OCI-LY1 (cell line): ENCODE measurements at regions not wholly inside any gene's neighbourhood (a gene's known extent, or its start where the extent isn't known, plus 50 kb on each side); places are given as distances from the start of the nearest gene placed in this dataset.

ENCODE experiments used
- H2AFZ ChIP-seq: fragments of 200-600 bp; sonication (generic), shearing (Covaris generic); 2 replicates; pipeline ENCODE4 v1.6.0; 2014; ENCODE audit warnings: antibody characterized with exemption, mild to moderate bottlenecking, low read length
- H3F3A ChIP-seq: fragments of 200-600 bp; sonication (generic), shearing (Covaris generic); 2 replicates; pipeline ENCODE4 v1.6.0; 2014; ENCODE audit warnings: mild to moderate bottlenecking, antibody characterized with exemption, low read length, moderate library complexity; ENCODE audit not compliant: insufficient read depth
- H3K27ac ChIP-seq: fragments of 200-600 bp; sonication (generic); 2 replicates; pipeline ENCODE4 v1.5.1; 2014; ENCODE audit warnings: low read length, mixed run types, mild to moderate bottlenecking, low read depth; ENCODE audit not compliant: poor library complexity, severe bottlenecking
- H3K27me3 ChIP-seq: fragments of 200-600 bp; sonication (generic); 2 replicates; pipeline ENCODE4 v1.6.0; 2014; ENCODE audit warnings: antibody characterized with exemption, mild to moderate bottlenecking, low read length, moderate library complexity; ENCODE audit not compliant: insufficient read depth
- H3K36me3 ChIP-seq: fragments of 200-600 bp; sonication (generic); 2 replicates; pipeline ENCODE4 v1.6.1; 2014; ENCODE audit warnings: mild to moderate bottlenecking, antibody characterized with exemption, low read length, moderate library complexity, mixed read lengths; ENCODE audit not compliant: insufficient read depth
- H3K4me1 ChIP-seq: fragments of 200-600 bp; sonication (generic); 2 replicates; pipeline ENCODE4 v1.5.1; 2014; ENCODE audit warnings: mild to moderate bottlenecking, low read length, moderate library complexity; ENCODE audit not compliant: insufficient read depth, severe bottlenecking
- H3K4me2 ChIP-seq: fragments of 200-600 bp; sonication (generic), shearing (Covaris generic); 2 replicates; pipeline ENCODE4 v1.6.1; 2014; ENCODE audit warnings: low read length
- H3K4me3 ChIP-seq: fragments of 200-600 bp; sonication (generic); 2 replicates; pipeline ENCODE4 v1.5.1; 2014; ENCODE audit warnings: low read length, low read depth, mild to moderate bottlenecking, mixed read lengths; ENCODE audit not compliant: poor library complexity, severe bottlenecking
- H3K79me2 ChIP-seq: fragments of 200-600 bp; shearing (Covaris generic); 2 replicates; pipeline ENCODE4 v1.6.1; 2016; ENCODE audit warnings: mixed run types, low read length, mixed read lengths; ENCODE audit not compliant: insufficient read depth
- H3K9ac ChIP-seq: fragments of 200-600 bp; sonication (generic), shearing (Covaris generic); 2 replicates; pipeline ENCODE4 v1.6.1; 2014; ENCODE audit warnings: mild to moderate bottlenecking, low read length, mixed read lengths
- H3K9me2 ChIP-seq: fragments of 200-600 bp; sonication (generic), shearing (Covaris generic); 2 replicates; pipeline ENCODE4 v1.6.1; 2014; ENCODE audit warnings: low read depth, mild to moderate bottlenecking, low read length, mixed read lengths
- H3K9me3 ChIP-seq: fragments of 200-600 bp; shearing (Covaris generic); 2 replicates; pipeline ENCODE4 v1.6.1; 2014; ENCODE audit warnings: low read length, mixed read lengths
- H4K20me1 ChIP-seq: fragments of 200-600 bp; sonication (generic), shearing (Covaris generic); 2 replicates; pipeline ENCODE4 v1.6.0; 2016; ENCODE audit warnings: mild to moderate bottlenecking, low read length; ENCODE audit not compliant: insufficient read depth
- CTCF ChIP-seq: fragments of 200-600 bp; sonication (generic), shearing (Covaris generic); IDR thresholded peaks from 2 replicates; pipeline ENCODE4 v1.5.1; 2017; ENCODE audit warnings: mild to moderate bottlenecking, antibody characterized with exemption, low read length, moderate library complexity, mixed read lengths
- EZH2 ChIP-seq: fragments of 200-600 bp; sonication (generic), shearing (Covaris generic); IDR thresholded peaks from 2 replicates; pipeline ENCODE4 v1.8.0; 2017; ENCODE audit warnings: borderline replicate concordance, mixed run types, mild to moderate bottlenecking, antibody characterized with exemption, low read length, moderate library complexity, mixed read lengths

- Histone ChIP-seq H4K20me1 (no peaks in the 10 kb centered on the region), H3K4me3 (no peak overlapping the region), H3K27ac (no peak overlapping the region), H3K4me2 (no peak overlapping the region), H3K4me1 (no peaks in the 10 kb centered on the region), H3K9me3 (no peaks in the 10 kb centered on the region), H3K79me2 (no peaks in the 10 kb centered on the region), H3K9me2 (no peaks in the 10 kb centered on the region), H3K27me3 (no peaks in the 10 kb centered on the region), H3F3A (no peaks in the 10 kb centered on the region), H3K36me3 (no peaks in the 10 kb centered on the region), H2AFZ (no peak overlapping the region), H3K9ac (no peak overlapping the region)
- no peak for TF ChIP-seq CTCF
- no peak for TF ChIP-seq EZH2
These were observed 993.5 kb downstream of the CDH8 start for GRCh38 chr16:61042737-61043136.

GRCh38 chr16:61030616-61031015 is 1005.6 kb downstream of the CDH8 start:
- Histone ChIP-seq H3K36me3 (no peaks in the 10 kb centered on the region), H3K4me3 (no peak overlapping the region), H3K4me2 (no peak overlapping the region), H3K4me1 (no peaks in the 10 kb centered on the region), H3K9me2 (no peaks in the 10 kb centered on the region), H3K9me3 (no peaks in the 10 kb centered on the region), H3K27ac (no peak overlapping the region), H3K27me3 (no peaks in the 10 kb centered on the region), H2AFZ (no peak overlapping the region), H3F3A (no peaks in the 10 kb centered on the region), H3K79me2 (no peaks in the 10 kb centered on the region), H3K9ac (no peak overlapping the region), H4K20me1 (no peaks in the 10 kb centered on the region)
- TF ChIP-seq EZH2 (no peak), CTCF (no peak)

GRCh38 chr16:61024180-61024900 is 1011.9 kb downstream of the CDH8 start:
- Histone ChIP-seq H2AFZ (no peak overlapping the region), H3K4me3 (no peak overlapping the region), H3F3A (no peaks in the 10 kb centered on the region), H3K4me2 (no peak overlapping the region), H3K9me3 (no peaks in the 10 kb centered on the region), H3K27ac (no peak overlapping the region), H3K27me3 (no peaks in the 10 kb centered on the region), H3K36me3 (no peaks in the 10 kb centered on the region), H4K20me1 (no peaks in the 10 kb centered on the region), H3K79me2 (no peaks in the 10 kb centered on the region), H3K9me2 (no peaks in the 10 kb centered on the region), H3K9ac (no peak overlapping the region), H3K4me1 (no peaks in the 10 kb centered on the region)
- TF ChIP-seq CTCF: no peak
- TF ChIP-seq EZH2: no peak
